ENCODE measurements at regions not wholly inside any gene's neighbourhood (a gene's known extent, or its start where the extent isn't known, plus 50 kb on each side); places are given as distances from the start of the nearest gene placed in this dataset.

GRCh38 chr17:74130841-74131240 lies 72.6 kb upstream of the RPL38 start:
- TF ChIP-seq CTCF (IDR thresholded peaks at IDR 0.05) (no peak), POLR2A (IDR thresholded peaks at IDR 0.05) (no peak)

All from testis (tissue), 2 donors.